NT2/D1 (cell line): ENCODE measurements at regions not wholly inside any gene's neighbourhood (a gene's known extent, or its start where the extent isn't known, plus 50 kb on each side); places are given as distances from the start of the nearest gene placed in this dataset.

Experiments used
- SUZ12 ChIP-seq: IDR thresholded peaks from 2 replicates; pipeline ENCODE4 v1.6.1; 2011; ENCODE audit not compliant: insufficient read length, insufficient read depth; ENCODE audit errors: extremely low read depth
- ZNF274 ChIP-seq: IDR thresholded peaks from 2 replicates; pipeline ENCODE4 v1.6.1; 2011; ENCODE audit warnings: mild to moderate bottlenecking, low read depth, low read length

GRCh38 chr3:71956069-71956340, 171.1 kb upstream of the PROK2 start:
- TF ChIP-seq ZNF274 (no peak), SUZ12 (no peak)
